HG02623 (cell line): ENCODE measurements at regions not wholly inside any gene's neighbourhood (a gene's known extent, or its start where the extent isn't known, plus 50 kb on each side); places are given as distances from the start of the nearest gene placed in this dataset.
"Not testable (repeated sequence)": the region's sequence is repeated elsewhere in the genome, so short reads cannot be mapped to it uniquely, and the experiment has no call there.

Experiments
- ATAC-seq: cut with Tn5 transposase; IDR thresholded peaks from one replicate; pipeline ENCODE4 v1.9.1; 2021; ENCODE audit warnings: moderate library complexity; ENCODE audit not compliant: unreplicated experiment

DNA sequence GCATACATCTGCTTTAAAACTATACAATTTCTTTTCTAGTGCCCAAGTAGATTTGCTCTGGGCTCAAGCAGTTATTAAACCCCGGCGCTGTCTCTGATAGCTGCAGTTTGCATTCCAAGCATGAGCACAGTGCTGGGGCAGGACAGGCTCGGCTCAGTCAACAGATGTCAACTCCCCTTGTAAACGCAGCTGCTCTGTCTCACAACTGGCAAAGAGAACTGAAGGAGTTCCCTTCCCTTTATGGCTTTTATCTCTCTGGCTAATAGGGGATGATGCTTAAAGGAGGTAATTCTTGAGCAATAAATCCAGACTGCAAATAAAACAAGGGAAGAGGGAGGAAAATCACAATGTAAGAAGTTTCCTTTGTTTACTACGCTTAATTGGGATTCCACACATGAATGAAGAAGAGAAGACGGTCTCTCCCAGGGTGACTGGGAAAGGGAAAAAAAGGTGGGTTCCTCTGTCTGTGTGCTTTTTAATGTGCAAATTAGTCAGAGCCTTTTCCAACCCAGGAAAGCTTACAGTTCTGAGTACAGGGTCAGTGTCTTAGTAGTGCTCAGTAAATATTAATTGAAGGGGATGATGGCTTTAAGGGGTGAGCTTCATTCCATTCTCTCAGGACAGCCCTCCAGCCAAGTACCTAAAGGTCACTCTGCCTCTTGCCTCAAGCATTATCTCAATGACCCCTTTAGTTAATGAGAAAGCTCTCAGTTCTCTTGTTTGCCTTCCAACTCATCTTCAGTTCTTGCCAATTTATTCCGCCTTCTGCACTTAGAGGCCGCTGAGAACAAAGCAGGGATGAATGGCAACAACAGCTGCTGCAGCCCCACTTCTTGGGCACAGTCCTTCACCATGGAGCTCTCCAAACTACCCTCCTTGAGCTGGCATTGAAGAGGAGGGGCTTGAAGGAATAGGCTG lies 155.7 kb upstream of the JADE1 start:
- ATAC-seq, result no peak

- ATAC-seq, result no peak
These were observed 159.8 kb upstream of the JADE1 start for GRCh38 chr4:128649575-128650205.

DNA sequence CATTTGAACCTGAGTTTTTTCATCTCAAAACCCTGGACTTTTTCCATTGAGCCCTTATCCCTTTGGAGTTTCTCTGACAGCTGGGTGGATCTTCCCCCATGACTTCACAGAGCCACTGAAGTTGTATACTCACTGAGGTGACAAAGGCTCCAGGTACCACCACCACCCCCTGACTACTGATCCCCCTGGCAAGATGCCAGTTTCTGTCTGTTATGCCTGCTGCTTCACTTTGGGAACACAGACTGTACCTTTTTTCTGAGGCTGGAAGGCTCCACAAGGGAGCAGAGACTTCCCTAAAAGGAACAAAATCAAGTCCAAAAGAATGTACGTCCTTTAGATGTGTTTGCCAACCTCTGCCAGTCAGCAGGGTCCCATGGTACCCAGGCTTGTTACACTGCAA lies 160.3 kb upstream of the JADE1 start:
- no peak for ATAC-seq

GRCh38 chr4:128648021-128648420 lies 161.5 kb upstream of the JADE1 start:
- ATAC-seq, result no peak

DNA sequence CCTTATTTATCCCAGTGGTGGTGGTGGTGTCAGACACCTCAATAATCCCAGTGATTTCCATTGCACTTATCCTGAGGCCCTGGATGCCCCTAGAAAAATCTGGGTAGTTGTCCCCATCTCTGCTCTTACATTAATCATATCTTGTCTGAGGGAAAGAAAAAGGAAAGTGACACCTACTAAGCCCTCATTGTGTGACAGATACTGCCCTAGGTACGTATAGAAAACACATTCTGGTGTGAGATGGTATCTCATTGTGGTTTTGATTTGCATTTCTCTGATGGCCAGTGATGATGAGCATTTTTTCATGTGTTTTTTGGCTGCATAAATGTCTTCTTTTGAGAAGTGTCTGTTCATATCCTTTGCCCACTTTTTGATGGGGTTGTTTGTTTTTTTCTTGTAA lies 162.6 kb upstream of the JADE1 start:
- not testable (repeated sequence) for ATAC-seq

DNA sequence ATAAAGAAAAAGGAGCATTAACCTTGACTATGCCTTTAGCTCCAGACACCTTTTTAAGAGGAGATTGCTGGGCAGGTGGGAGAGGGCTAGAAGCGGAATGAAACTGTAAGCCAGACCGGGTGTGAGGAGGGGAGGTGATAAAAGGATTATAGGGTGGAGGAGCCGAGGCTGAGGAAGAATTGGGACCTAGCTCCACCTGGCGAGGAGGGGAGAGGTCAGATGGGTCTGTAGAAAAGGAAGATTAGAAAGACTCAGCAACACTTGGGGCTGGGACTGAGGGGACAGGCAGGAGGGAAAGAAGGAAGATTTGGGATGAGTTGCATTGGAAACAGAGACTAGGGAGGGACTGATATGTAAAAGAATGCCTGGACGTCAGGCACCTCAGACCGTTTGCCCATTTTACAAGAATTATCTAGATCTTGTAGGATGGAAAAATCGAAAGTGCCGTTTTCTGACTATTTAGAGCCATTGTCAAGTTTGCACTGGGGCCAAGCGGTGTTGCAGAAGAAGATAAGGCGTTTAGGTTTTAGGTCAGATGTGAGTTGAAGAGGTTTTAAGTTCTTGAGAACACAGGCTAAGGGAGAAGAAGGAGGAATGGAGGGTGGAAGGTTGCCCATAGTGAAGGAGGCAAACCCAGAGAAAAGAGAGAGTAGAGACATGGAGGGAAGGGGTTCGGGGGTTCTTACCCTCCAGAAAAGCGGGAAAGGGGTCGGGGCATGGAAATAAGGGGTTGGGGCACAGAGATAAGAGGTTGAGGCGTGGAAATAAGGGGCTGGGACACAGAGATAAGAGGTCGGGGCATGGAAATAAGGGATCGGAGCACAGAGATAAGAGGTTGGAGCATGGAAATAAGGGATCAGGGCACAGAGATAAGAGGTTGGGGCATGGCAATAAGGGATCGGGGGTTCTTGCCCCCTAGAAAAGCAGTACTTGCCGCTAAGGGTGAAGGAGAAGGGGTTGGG lies 164.5 kb upstream of the JADE1 start:
- ATAC-seq, result not testable (repeated sequence)

- not testable (repeated sequence) for ATAC-seq
These were observed 165.4 kb upstream of the JADE1 start for GRCh38 chr4:128644107-128644506.

DNA sequence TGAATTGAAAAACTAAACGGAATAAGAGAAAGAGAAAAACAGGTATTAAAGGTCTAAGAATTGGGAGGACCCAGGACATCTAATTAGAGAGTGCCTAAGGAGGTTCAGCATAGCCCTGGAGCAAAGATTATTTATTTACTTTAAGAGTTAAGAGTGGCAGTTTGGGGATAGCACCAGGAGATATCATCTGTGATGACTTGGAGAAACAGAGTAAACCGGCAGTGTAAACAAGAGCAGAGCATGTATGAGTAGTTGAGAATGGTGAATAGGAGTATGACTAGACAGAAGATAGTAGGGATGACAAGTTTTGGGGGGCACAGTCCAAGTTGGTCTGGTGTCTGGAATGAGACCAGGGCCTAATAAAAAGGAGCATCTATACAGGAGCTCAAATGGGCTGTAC lies 167.9 kb upstream of the JADE1 start:
- ATAC-seq, result not testable (repeated sequence)

DNA sequence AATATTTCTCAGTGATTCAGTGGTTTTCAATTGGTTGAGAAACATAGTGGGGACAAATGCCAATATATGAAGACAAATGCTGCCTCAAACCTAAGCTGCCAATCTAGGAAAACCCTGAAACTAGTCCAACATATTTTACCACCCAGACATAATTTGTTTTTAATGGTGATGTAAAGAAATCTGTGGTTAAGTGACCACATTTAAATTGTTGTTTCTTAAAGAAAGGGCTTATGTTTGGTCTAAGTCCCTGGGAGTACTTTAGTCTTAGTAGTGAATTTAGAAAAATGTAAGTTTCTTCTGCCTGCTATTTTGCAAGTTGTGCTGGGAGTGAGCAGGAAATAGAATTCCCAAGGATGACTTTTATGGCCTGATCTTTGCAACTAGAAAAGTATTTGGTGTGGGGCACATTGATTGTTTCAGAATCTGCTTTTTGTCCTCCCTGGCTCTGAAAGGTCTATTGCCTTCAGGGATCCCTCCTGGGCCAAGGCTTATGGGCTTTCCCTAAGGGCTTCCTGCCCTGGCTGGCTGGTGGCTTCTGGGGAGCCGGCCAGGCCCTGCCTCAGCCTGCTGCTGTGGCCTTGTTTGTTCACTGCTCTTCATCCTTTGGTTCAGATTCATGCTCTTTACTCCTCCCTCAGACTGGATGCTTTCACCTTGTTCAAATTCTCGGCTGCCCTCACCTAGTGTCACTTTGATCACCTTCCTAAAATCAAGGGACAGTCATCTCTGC lies 169.8 kb upstream of the JADE1 start:
- ATAC-seq, result no peak

GRCh38 chr4:128636906-128637305 lies 172.6 kb upstream of the JADE1 start:
- no peak for ATAC-seq

GRCh38 chr4:128635955-128636560 lies 173.4 kb upstream of the JADE1 start:
- no peak for ATAC-seq

- ATAC-seq, result no peak
These were observed 174.2 kb upstream of the JADE1 start for GRCh38 chr4:128635141-128635954.

DNA sequence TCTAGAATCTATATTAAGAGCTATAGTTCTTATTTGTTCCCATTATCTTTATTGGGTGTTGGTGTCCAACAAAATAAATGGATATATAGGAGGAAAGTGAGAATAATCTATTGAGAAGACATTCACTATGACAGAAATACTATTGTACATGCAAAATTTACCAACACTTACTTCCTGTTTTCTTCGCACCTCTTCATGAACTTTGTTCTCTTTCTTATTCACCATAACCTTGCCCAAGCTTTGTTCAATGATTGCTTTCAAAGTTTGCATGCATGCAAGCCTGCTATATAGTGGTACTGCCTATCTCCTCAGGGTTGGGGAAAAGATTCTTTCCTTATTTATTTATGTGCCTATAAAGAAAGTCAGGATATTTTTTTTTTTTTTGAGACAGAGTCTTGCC lies 176.4 kb upstream of the JADE1 start:
- ATAC-seq, result no peak

DNA sequence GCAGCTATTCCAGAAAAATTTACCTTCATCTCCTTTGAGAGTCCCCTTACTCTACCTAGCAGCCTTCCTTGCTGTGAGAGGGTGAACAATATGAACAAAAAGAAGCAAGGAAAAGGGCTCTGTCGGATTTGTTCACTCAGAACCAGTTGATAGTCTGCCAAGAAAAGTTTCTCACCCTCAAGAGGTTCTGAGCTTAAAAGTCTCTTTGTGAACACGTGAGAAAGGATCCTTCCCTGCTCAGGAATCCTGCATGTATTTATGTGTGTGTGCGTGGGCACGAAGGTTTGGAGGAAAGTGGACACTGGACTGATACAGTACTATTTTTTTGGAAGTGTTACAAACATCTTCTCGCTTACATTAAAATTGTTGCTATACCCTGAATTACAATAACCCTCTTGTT lies 178.6 kb upstream of the JADE1 start:
- ATAC-seq, result no peak

GRCh38 chr4:128623508-128624215 lies 185.8 kb upstream of the JADE1 start:
- ATAC-seq, result no peak

DNA sequence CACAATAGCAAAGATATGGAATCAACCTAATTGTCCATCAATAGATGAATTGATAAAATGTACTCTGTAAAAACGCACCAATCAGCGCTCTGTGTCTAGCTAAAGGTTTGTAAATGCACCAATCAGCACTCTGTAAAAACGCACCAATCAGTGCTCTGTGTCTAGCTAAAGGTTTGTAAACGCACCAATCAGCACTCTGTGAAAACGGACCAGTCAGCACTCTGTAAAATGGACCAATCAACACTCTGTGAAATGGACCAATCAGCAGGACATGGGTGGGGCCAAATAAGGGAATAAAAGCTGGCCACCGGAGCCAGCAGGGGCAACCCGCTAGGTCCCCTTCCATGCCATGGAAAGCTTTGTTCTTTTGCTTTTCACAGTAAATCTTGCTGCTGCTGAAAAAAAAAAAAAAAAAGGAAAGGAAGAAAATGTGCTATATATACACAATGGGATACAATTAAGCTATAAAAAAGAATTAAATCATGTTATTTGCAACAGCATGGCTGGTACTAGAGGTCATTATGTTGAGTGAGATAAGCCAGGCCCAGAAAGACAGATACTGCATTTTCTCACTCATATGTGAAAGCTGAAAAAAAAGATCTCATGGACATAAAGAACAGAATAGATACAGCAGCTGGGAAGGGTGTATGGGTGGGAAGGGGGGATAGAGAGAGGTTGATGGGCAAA lies 189.1 kb upstream of the JADE1 start:
- ATAC-seq, result not testable (repeated sequence)

GRCh38 chr4:128615197-128615596 lies 194.3 kb upstream of the JADE1 start:
- ATAC-seq, result no peak

GRCh38 chr4:128608006-128608405 lies 201.5 kb upstream of the JADE1 start:
- ATAC-seq, result no peak
